ENCODE measurements at regions not wholly inside any gene's neighbourhood (a gene's known extent, or its start where the extent isn't known, plus 50 kb on each side); places are given as distances from the start of the nearest gene placed in this dataset.
"Not testable (repeated sequence)": the region's sequence is repeated elsewhere in the genome, so short reads cannot be mapped to it uniquely, and the experiment has no call there.

GRCh38 chr1:146883190-146883589 lies 54.9 kb upstream of the NBPF12 start:
- DNase-seq, result not testable (repeated sequence)

- not testable (repeated sequence) for DNase-seq
These were observed 57.0 kb upstream of the NBPF12 start for GRCh38 chr1:146881096-146881495.

- not testable (repeated sequence) for DNase-seq
These were observed 74.3 kb upstream of the NBPF12 start for GRCh38 chr1:146863799-146864319.

- DNase-seq, result not testable (repeated sequence)
These were observed 85.0 kb upstream of the NBPF12 start for GRCh38 chr1:146853147-146853546.

GRCh38 chr1:146850352-146850889 lies 87.7 kb upstream of the NBPF12 start:
- DNase-seq, result not testable (repeated sequence)

GRCh38 chr1:146838725-146839124 lies 99.4 kb upstream of the NBPF12 start:
- not testable (repeated sequence) for DNase-seq

- not testable (repeated sequence) for DNase-seq
These were observed 111.2 kb upstream of the NBPF12 start for GRCh38 chr1:146826957-146827356.

GRCh38 chr1:146794236-146794635 lies 143.9 kb upstream of the NBPF12 start:
- not testable (repeated sequence) for DNase-seq

GRCh38 chr1:146792725-146793124 lies 145.4 kb upstream of the NBPF12 start:
- not testable (repeated sequence) for DNase-seq

- not testable (repeated sequence) for DNase-seq
These were observed 153.7 kb upstream of the NBPF12 start for GRCh38 chr1:146784212-146784940.

GRCh38 chr1:146781235-146781634 lies 156.9 kb upstream of the NBPF12 start:
- DNase-seq, result not testable (repeated sequence)

GRCh38 chr1:146777826-146778602 lies 160.1 kb upstream of the NBPF12 start:
- not testable (repeated sequence) for DNase-seq

- not testable (repeated sequence) for DNase-seq
These were observed 163.1 kb upstream of the NBPF12 start for GRCh38 chr1:146774988-146775387.

- not testable (repeated sequence) for DNase-seq
These were observed 163.9 kb upstream of the NBPF12 start for GRCh38 chr1:146774271-146774670.

GRCh38 chr1:146771409-146771808 lies 166.7 kb upstream of the NBPF12 start:
- DNase-seq, result not testable (repeated sequence)

- DNase-seq, result not testable (repeated sequence)
These were observed 167.1 kb upstream of the NBPF12 start for GRCh38 chr1:146770998-146771397.

GRCh38 chr1:146763234-146763633 lies 174.9 kb upstream of the NBPF12 start:
- DNase-seq, result not testable (repeated sequence)

GRCh38 chr1:146756858-146757257 lies 181.3 kb upstream of the NBPF12 start:
- DNase-seq, result peak; percentile 38

GRCh38 chr1:146748686-146749085 lies 189.4 kb upstream of the NBPF12 start:
- DNase-seq, result not testable (repeated sequence)

- DNase-seq, result peak; percentile 73
These were observed 206.0 kb upstream of the NBPF12 start for GRCh38 chr1:146731981-146732680.

- DNase-seq, result not testable (repeated sequence)
These were observed 208.3 kb upstream of the NBPF12 start for GRCh38 chr1:146729642-146730344.

- DNase-seq, result not testable (repeated sequence)
These were observed 223.1 kb upstream of the NBPF12 start for GRCh38 chr1:146715054-146715453.

Measured in NCI-H345 (cell line).